Thyroid gland (tissue), 4 donors: ENCODE measurements at regions not wholly inside any gene's neighbourhood (a gene's known extent, or its start where the extent isn't known, plus 50 kb on each side); places are given as distances from the start of the nearest gene placed in this dataset.

Experiments
- DNase-seq, 2 donors: peaks; one replicate each; pipeline ENCODE4 v3.0.0-alpha.2; 2019
- H3K27ac ChIP-seq, 3 donors: fragments of 200-600 bp; sonication (generic); 1 replicate in 2 of 3; 2 replicates in 1 of 3; pipeline ENCODE4 v1.5.1; 2016 to 2019; ENCODE audit warnings: mild to moderate bottlenecking in 1 of 3, moderate library complexity in 1 of 3
- H3K27me3 ChIP-seq: fragments of 200-600 bp; sonication (generic); one replicate; pipeline ENCODE4 v1.5.1; 2019
- H3K36me3 ChIP-seq, 2 donors: fragments of 200-600 bp; sonication (generic); one replicate each; pipeline ENCODE4 v1.5.1; 2016 to 2019
- H3K4me1 ChIP-seq, 2 donors: fragments of 200-600 bp; sonication (generic); one replicate each; pipeline ENCODE4 v1.5.1; 2017 to 2019
- H3K4me3 ChIP-seq, 3 donors: fragments of 200-600 bp; sonication (generic); replicated peaks in 1 of 3; 1 replicate in 2 of 3; 2 replicates in 1 of 3; pipeline ENCODE4 v1.5.1; 2016; ENCODE audit warnings: mild to moderate bottlenecking in 1 of 3
- H3K9me3 ChIP-seq: fragments of 200-600 bp; sonication (generic); one replicate; pipeline ENCODE4 v1.5.1; 2017
- CTCF ChIP-seq, 6 experiments: fragments of 200-600 bp in 3 of 6; fragments of 450-650 bp in 3 of 6; sonication (generic) in 3 of 6; IDR thresholded peaks; one replicate each; pipeline ENCODE4 v1.5.1; 2016 to 2019; ENCODE audit warnings: antibody characterized with exemption in 6 of 6, mild to moderate bottlenecking in 2 of 6, inconsistent platforms in 1 of 6, moderate library complexity in 1 of 6
- POLR2A ChIP-seq, 2 donors: fragments of 450-650 bp; IDR thresholded peaks; one replicate each; pipeline ENCODE4 v1.6.1; 2017; ENCODE audit warnings: antibody characterized with exemption in 2 of 2, mild to moderate bottlenecking in 2 of 2, moderate library complexity in 1 of 2
- WGBS, 2 donors: methylation state at CpG; one replicate each; pipeline ENCODE4 v1.1.5; 2017; 5-methylcytosine and 5-hydroxymethylcytosine counted together
- intact Hi-C: fragments of 100-400 bp; cut with DNase I; formaldehyde crosslinking; loops from one replicate; pipeline ENCODE4 v1.15.1; 2023

GRCh38 chr2:238557431-238557830 lies 130.7 kb downstream of the ASB1 start:
- H3K9me3 ChIP-seq, result no peaks in the 10 kb centered on the region
- no peak for TF ChIP-seq CTCF (IDR thresholded peaks at IDR 0.05)
- TF ChIP-seq POLR2A (IDR thresholded peaks at IDR 0.05), result no peak
- 90 to 95% methylated on average over 5 of the region's 5 CpGs for WGBS, 2 donors
- peaks cover 9 to 22% of the 10 kb centered on the region in 2 donors for H3K4me1 ChIP-seq
- H3K4me3 ChIP-seq, result no peak overlapping the region
- no peak overlapping the region for H3K27ac ChIP-seq
- H3K27me3 ChIP-seq, result no peaks in the 10 kb centered on the region
- H3K36me3 ChIP-seq, result no peaks in the 10 kb centered on the region
- DNase-seq, result no peak
- intact Hi-C loops, result no loop called here

- TF ChIP-seq POLR2A (IDR thresholded peaks at IDR 0.05), result no peak
- TF ChIP-seq CTCF (IDR thresholded peaks at IDR 0.05), result no peak
- no peaks in the 10 kb centered on the region for H3K9me3 ChIP-seq
- H3K4me3 ChIP-seq, result no peak overlapping the region
- no peaks in the 10 kb centered on the region for H3K27me3 ChIP-seq
- H3K4me1 ChIP-seq, result peaks cover 9 to 22% of the 10 kb centered on the region in 2 donors
- intact Hi-C loops, result no loop called here
- H3K36me3 ChIP-seq, result no peaks in the 10 kb centered on the region
- H3K27ac ChIP-seq, result peak overlapping the region in 2 of 3 donors; percentile 78 to 81
- DNase-seq, result no peak
- WGBS, 2 donors, result 73 to 75% methylated on average over 8 to 10 of the region's 11 CpGs
Measured at GRCh38 chr2:238557936-238558335, 131.2 kb downstream of the ASB1 start.

- Histone ChIP-seq H3K4me1 (peaks cover 9 to 22% of the 10 kb centered on the region in 2 donors), H3K9me3 (no peaks in the 10 kb centered on the region), H3K27me3 (no peaks in the 10 kb centered on the region), H3K27ac (peak overlapping the region in 2 of 3 donors; percentile 78 to 81), H3K4me3 (no peak overlapping the region), H3K36me3 (no peaks in the 10 kb centered on the region)
- peak; percentile 79 to 84 for DNase-seq
- TF ChIP-seq CTCF (IDR thresholded peaks at IDR 0.05), result no peak
- no peak for TF ChIP-seq POLR2A (IDR thresholded peaks at IDR 0.05)
- WGBS, 2 donors, result 47 to 48% methylated on average over 18 to 19 of the region's 19 CpGs
- intact Hi-C loops, result no loop called here
Measured at GRCh38 chr2:238558456-238559099, 131.9 kb downstream of the ASB1 start.

- H3K36me3 ChIP-seq, result no peaks in the 10 kb centered on the region
- peak overlapping the region in 1 of 3 donors; percentile 81 for H3K27ac ChIP-seq
- no peaks in the 10 kb centered on the region for H3K9me3 ChIP-seq
- WGBS, 2 donors, result 79 to 84% methylated on average over 7 to 11 of the region's 11 CpGs
- intact Hi-C loops, result loop anchor here (2.0 kb wide), 1 partner anchor 35 kb away; no protein-coding TSS in a partner anchor
- TF ChIP-seq POLR2A (IDR thresholded peaks at IDR 0.05) (no peak), CTCF (IDR thresholded peaks at IDR 0.05) (no peak)
- DNase-seq, result no peak
- no peak overlapping the region for H3K4me3 ChIP-seq
- no peaks in the 10 kb centered on the region for H3K27me3 ChIP-seq
- peaks cover 9 to 22% of the 10 kb centered on the region in 2 donors for H3K4me1 ChIP-seq
Measured at GRCh38 chr2:238560234-238560633, 133.5 kb downstream of the ASB1 start.

- Histone ChIP-seq H3K4me3 (no peak overlapping the region), H3K36me3 (no peaks in the 10 kb centered on the region), H3K9me3 (no peaks in the 10 kb centered on the region), H3K4me1 (peaks cover 9 to 22% of the 10 kb centered on the region in 2 donors), H3K27ac (no peak overlapping the region), H3K27me3 (no peaks in the 10 kb centered on the region)
- no peak for DNase-seq
- TF ChIP-seq POLR2A (IDR thresholded peaks at IDR 0.05) (no peak), CTCF (IDR thresholded peaks at IDR 0.05) (no peak)
- intact Hi-C loops, result loop anchor here (2.0 kb wide), 1 partner anchor 34 kb away; no protein-coding TSS in a partner anchor
- 88 to 89% methylated on average over 6 of the region's 6 CpGs for WGBS, 2 donors
Measured at GRCh38 chr2:238561230-238561629, 134.5 kb downstream of the ASB1 start.
